SK-N-SH treated with all-trans-retinoic acid at 6 μM for 48 hours (cell line): ENCODE measurements at regions not wholly inside any gene's neighbourhood (a gene's known extent, or its start where the extent isn't known, plus 50 kb on each side); places are given as distances from the start of the nearest gene placed in this dataset.

ENCODE experiments used
- BACH2 ChIP-seq: fragments of 250-450 bp; sonication (Bioruptor Pico); IDR thresholded peaks from 2 replicates; pipeline ENCODE4 v1.9.0; 2021; ENCODE audit warnings: mild to moderate bottlenecking, borderline replicate concordance
- CSDC2 ChIP-seq: fragments of 250-450 bp; sonication (Bioruptor Pico); IDR thresholded peaks from 2 replicates; pipeline ENCODE4 v1.5.0; 2020; ENCODE audit warnings: mild to moderate bottlenecking, moderate library complexity
- ESRRG ChIP-seq: fragments of 250-450 bp; sonication (Bioruptor Pico); IDR thresholded peaks from 2 replicates; pipeline ENCODE4 v1.6.1; 2021; ENCODE audit warnings: mild to moderate bottlenecking
- PPARA ChIP-seq: fragments of 250-450 bp; sonication (Bioruptor Pico); IDR thresholded peaks from 2 replicates; pipeline ENCODE4 v1.5.0; 2020; ENCODE audit warnings: mild to moderate bottlenecking, borderline replicate concordance
- RARB ChIP-seq: fragments of 250-450 bp; sonication (Bioruptor Pico); IDR thresholded peaks from 2 replicates; pipeline ENCODE4 v1.8.0; 2021; ENCODE audit warnings: mild to moderate bottlenecking, moderate library complexity
- TOX ChIP-seq: fragments of 250-450 bp; sonication (Bioruptor Pico); IDR thresholded peaks from 2 replicates; pipeline ENCODE4 v1.8.0; 2021; ENCODE audit warnings: mild to moderate bottlenecking, moderate library complexity, borderline replicate concordance
- ZC3H10 ChIP-seq: fragments of 250-450 bp; sonication (Bioruptor Pico); IDR thresholded peaks from 2 replicates; pipeline ENCODE4 v1.5.1; 2021; ENCODE audit warnings: mild to moderate bottlenecking, moderate library complexity
- ZFP30 ChIP-seq: fragments of 450-650 bp; formaldehyde crosslinking; IDR thresholded peaks from 2 replicates; pipeline ENCODE4 v1.5.0; 2022; ENCODE audit warnings: mild to moderate bottlenecking, moderate library complexity
- ZNF565 ChIP-seq: fragments of 450-650 bp; formaldehyde crosslinking; conservative IDR thresholded peaks from 2 replicates; pipeline ENCODE4 v1.5.0; 2020; ENCODE audit warnings: low read depth, mild to moderate bottlenecking, moderate library complexity
- ZNF70 ChIP-seq: fragments of 450-650 bp; formaldehyde crosslinking; IDR thresholded peaks from 2 replicates; pipeline ENCODE4 v1.5.0; 2020; ENCODE audit warnings: mild to moderate bottlenecking, moderate library complexity
- TF ChIP-seq, protein P1 (sequence below): fragments of 250-450 bp; sonication (Bioruptor Pico); IDR thresholded peaks from 2 replicates; pipeline ENCODE4 v1.8.0; 2020; ENCODE audit warnings: mild to moderate bottlenecking, moderate library complexity, borderline replicate concordance
- TF ChIP-seq, protein P2 (sequence below): fragments of 250-450 bp; sonication (Bioruptor Pico); IDR thresholded peaks from 2 replicates; pipeline ENCODE4 v1.5.1; 2020; ENCODE audit warnings: low read depth, mild to moderate bottlenecking, moderate library complexity
- TF ChIP-seq, protein P3 (sequence below): fragments of 250-450 bp; sonication (Bioruptor Pico); IDR thresholded peaks from 2 replicates; pipeline ENCODE4 v1.5.0; 2020; ENCODE audit warnings: mild to moderate bottlenecking, moderate library complexity

DNA sequence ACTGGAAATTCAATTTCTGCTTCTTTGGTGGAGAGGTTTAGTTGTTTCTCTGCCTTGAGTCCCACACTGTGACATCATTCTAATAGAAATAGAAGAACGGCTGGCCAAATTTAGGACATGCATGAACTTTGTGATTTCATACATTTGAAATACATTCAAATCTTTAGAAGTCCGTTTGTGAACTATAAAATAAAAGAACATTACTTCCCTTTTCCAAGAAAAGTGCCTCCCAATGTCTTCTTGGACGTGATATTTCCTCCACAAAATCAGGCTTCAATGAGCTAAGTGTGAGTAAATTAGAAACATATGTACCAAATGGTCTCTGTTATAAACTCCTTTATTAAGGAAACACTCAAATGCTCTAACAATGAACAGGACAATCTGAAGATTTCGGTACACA lies 314.5 kb upstream of the AKR1E2 start:
- TF ChIP-seq ZNF70 (CRISPR knock-in tag) = no peak
- TF ChIP-seq, protein P1, sequence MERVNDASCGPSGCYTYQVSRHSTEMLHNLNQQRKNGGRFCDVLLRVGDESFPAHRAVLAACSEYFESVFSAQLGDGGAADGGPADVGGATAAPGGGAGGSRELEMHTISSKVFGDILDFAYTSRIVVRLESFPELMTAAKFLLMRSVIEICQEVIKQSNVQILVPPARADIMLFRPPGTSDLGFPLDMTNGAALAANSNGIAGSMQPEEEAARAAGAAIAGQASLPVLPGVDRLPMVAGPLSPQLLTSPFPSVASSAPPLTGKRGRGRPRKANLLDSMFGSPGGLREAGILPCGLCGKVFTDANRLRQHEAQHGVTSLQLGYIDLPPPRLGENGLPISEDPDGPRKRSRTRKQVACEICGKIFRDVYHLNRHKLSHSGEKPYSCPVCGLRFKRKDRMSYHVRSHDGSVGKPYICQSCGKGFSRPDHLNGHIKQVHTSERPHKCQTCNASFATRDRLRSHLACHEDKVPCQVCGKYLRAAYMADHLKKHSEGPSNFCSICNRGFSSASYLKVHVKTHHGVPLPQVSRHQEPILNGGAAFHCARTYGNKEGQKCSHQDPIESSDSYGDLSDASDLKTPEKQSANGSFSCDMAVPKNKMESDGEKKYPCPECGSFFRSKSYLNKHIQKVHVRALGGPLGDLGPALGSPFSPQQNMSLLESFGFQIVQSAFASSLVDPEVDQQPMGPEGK (CRISPR knock-in tag) = no peak
- TF ChIP-seq, protein P2, sequence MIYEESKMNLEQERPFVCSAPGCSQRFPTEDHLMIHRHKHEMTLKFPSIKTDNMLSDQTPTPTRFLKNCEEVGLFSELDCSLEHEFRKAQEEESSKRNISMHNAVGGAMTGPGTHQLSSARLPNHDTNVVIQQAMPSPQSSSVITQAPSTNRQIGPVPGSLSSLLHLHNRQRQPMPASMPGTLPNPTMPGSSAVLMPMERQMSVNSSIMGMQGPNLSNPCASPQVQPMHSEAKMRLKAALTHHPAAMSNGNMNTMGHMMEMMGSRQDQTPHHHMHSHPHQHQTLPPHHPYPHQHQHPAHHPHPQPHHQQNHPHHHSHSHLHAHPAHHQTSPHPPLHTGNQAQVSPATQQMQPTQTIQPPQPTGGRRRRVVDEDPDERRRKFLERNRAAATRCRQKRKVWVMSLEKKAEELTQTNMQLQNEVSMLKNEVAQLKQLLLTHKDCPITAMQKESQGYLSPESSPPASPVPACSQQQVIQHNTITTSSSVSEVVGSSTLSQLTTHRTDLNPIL (CRISPR knock-in tag) = no peak
- no peak for TF ChIP-seq PPARA (CRISPR knock-in tag)
- TF ChIP-seq, protein P3, sequence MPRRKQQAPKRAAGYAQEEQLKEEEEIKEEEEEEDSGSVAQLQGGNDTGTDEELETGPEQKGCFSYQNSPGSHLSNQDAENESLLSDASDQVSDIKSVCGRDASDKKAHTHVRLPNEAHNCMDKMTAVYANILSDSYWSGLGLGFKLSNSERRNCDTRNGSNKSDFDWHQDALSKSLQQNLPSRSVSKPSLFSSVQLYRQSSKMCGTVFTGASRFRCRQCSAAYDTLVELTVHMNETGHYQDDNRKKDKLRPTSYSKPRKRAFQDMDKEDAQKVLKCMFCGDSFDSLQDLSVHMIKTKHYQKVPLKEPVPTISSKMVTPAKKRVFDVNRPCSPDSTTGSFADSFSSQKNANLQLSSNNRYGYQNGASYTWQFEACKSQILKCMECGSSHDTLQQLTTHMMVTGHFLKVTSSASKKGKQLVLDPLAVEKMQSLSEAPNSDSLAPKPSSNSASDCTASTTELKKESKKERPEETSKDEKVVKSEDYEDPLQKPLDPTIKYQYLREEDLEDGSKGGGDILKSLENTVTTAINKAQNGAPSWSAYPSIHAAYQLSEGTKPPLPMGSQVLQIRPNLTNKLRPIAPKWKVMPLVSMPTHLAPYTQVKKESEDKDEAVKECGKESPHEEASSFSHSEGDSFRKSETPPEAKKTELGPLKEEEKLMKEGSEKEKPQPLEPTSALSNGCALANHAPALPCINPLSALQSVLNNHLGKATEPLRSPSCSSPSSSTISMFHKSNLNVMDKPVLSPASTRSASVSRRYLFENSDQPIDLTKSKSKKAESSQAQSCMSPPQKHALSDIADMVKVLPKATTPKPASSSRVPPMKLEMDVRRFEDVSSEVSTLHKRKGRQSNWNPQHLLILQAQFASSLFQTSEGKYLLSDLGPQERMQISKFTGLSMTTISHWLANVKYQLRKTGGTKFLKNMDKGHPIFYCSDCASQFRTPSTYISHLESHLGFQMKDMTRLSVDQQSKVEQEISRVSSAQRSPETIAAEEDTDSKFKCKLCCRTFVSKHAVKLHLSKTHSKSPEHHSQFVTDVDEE (CRISPR knock-in tag) = no peak
- TF ChIP-seq ZFP30 = no peak
- no peak for TF ChIP-seq TOX (CRISPR knock-in tag)
- TF ChIP-seq RARB = no peak
- no peak for TF ChIP-seq ZC3H10
- TF ChIP-seq CSDC2 (CRISPR knock-in tag) = no peak
- no peak for TF ChIP-seq BACH2 (CRISPR knock-in tag)
- no peak for TF ChIP-seq ESRRG (CRISPR knock-in tag)
- no peak for TF ChIP-seq ZNF565 (CRISPR knock-in tag)
